Astrocyte of the cerebellum (primary cell): ENCODE measurements at regions not wholly inside any gene's neighbourhood (a gene's known extent, or its start where the extent isn't known, plus 50 kb on each side); places are given as distances from the start of the nearest gene placed in this dataset.

Experiments used
- DNase-seq: peaks from one replicate; pipeline ENCODE4 v3.0.0-alpha.2; 2011; ENCODE audit warnings: low read depth
- H3K4me3 ChIP-seq: 2 replicates; pipeline ENCODE4 v1.5.1; 2011; ENCODE audit warnings: mild to moderate bottlenecking, low read depth, low read length, moderate library complexity
- in situ Hi-C: cut with HindIII; loops from 2 replicates; pipeline ENCODE4 v1.10.0; 2017; ENCODE audit warnings: low sequenced_read_pairs
- TF ChIP-seq, protein P1 (sequence below): IDR thresholded peaks from 2 replicates; pipeline ENCODE4 v1.5.1; 2012; ENCODE audit warnings: low read length, low read depth, moderate library complexity, mild to moderate bottlenecking; ENCODE audit errors: missing control alignments

DNA sequence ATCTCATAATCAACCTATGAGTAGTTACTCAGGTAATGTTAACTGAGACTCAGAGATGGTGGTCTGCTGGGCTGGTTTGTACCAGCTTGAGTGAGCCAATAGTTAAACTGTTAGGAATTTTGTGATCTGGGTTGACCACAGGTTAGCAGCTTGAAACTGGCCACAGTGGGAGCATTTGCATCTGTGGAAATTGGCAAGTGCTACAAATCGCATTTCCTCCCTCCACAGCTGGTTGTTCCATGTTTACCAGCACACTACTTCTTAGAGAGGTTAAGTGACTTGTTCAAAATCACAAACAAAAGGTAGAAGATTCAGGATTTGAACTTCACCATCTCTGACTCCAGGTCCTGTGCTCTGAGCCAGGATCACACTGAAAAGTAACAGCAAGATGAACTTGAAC lies 446.9 kb upstream of the CLINT1 start:
- no peak overlapping the region for H3K4me3 ChIP-seq
- no peak for DNase-seq
- TF ChIP-seq, protein P1, sequence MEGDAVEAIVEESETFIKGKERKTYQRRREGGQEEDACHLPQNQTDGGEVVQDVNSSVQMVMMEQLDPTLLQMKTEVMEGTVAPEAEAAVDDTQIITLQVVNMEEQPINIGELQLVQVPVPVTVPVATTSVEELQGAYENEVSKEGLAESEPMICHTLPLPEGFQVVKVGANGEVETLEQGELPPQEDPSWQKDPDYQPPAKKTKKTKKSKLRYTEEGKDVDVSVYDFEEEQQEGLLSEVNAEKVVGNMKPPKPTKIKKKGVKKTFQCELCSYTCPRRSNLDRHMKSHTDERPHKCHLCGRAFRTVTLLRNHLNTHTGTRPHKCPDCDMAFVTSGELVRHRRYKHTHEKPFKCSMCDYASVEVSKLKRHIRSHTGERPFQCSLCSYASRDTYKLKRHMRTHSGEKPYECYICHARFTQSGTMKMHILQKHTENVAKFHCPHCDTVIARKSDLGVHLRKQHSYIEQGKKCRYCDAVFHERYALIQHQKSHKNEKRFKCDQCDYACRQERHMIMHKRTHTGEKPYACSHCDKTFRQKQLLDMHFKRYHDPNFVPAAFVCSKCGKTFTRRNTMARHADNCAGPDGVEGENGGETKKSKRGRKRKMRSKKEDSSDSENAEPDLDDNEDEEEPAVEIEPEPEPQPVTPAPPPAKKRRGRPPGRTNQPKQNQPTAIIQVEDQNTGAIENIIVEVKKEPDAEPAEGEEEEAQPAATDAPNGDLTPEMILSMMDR, result no peak
- in situ Hi-C loops, result no loop called here

DNA sequence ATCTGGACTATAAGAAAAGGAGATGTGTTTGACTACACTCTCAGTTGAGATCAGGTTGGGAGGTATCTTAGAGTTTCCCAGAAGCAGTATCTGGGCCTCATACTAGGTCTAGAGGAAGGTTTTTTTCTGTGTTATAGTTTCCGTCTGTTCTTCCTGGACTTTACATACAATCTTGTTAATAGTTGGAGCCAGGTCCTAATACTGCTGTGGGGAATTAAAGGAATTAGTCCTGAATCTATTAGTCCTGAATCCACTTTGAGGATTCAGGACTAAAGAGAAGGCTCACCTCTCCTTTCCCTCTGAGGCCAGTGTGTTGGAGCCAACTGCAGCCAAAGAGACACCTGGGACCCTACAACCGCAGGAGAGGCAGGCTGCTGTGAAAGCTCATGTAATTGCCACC lies 445.7 kb upstream of the CLINT1 start:
- H3K4me3 ChIP-seq, result no peak overlapping the region
- in situ Hi-C loops, result no loop called here
- TF ChIP-seq, protein P1, result no peak
- DNase-seq, result no peak

DNA sequence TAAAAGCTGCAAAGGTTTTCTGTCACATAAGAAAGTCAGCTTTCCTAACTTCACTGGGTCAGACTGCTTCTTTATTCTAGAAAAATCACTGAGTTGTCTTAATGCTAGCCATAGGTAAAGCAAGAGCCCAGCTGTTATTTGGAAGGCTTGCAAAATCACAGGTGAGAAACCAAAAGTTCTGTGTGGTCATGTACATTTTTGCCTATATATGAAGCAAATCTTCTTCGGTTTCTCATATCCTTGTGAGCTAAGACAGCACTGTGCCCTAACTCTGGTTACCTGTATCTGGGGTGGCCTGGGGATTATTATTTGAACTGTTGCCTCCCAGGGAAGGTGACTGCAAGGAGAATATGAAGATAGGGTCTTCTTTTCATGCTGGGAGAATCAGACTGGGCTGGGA lies 444.9 kb upstream of the CLINT1 start:
- in situ Hi-C loops, result no loop called here
- TF ChIP-seq, protein P1, result no peak
- DNase-seq, result no peak
- H3K4me3 ChIP-seq, result no peak overlapping the region

DNA sequence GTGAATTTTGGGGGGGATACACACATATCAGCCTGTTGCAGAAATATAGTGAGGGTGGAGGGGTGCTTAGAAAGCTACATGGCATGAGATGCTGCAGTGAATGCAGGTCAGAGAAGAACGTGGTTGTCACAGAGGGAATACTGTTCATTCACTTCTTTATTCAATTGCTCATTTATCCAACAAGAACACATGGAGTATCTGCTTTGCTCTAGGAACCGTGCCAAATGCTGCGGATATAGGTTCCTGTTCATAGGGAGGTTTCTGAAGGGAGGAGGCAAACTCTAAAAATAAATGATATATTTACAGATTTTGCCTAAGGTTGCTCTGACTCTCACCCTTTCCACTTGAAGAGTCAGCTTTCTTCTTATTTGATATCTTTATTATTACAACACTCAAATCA lies 444.3 kb upstream of the CLINT1 start:
- in situ Hi-C loops, result no loop called here
- no peak overlapping the region for H3K4me3 ChIP-seq
- TF ChIP-seq, protein P1, result no peak
- DNase-seq, result no peak

DNA sequence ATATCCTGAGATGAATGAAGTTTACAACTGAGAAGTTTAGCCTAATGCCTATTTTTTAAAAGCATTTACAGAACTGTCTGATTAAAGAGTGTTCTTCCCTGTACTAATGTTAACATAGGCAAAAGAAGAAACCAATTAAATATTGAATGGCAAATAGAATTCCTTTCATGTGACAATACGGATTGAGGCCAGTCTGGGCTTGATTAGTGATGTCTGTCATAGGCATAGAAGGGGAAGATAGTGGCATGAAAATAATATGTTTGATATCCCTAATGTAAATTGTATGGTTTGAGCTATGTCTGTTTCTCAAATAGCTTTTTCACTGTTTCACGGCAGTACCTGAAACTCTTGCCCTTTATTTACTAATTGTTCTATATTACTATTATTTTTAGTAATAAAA lies 443.1 kb upstream of the CLINT1 start:
- in situ Hi-C loops, result no loop called here
- H3K4me3 ChIP-seq, result no peak overlapping the region
- no peak for DNase-seq
- TF ChIP-seq, protein P1, result no peak

DNA sequence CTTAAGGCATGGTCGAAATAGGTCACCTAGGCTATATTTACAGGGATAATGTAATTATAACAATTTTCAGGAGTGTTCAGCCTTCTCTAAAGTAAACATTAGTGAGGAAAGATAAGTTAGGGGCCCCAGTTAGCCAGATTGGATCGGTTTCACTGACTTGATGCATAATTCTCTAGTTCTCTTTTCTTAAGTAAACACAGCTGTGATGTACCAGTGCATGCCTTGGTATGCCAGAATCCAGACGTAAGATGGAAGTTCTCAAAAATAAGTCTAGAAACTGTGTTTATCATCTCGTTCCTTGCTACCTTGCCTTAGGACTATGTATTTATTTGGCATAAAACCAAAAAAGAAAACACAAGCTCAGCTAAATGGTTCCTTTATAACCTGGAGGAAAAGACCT lies 442.2 kb upstream of the CLINT1 start:
- in situ Hi-C loops, result no loop called here
- DNase-seq, result no peak
- TF ChIP-seq, protein P1, result no peak
- H3K4me3 ChIP-seq, result no peak overlapping the region

DNA sequence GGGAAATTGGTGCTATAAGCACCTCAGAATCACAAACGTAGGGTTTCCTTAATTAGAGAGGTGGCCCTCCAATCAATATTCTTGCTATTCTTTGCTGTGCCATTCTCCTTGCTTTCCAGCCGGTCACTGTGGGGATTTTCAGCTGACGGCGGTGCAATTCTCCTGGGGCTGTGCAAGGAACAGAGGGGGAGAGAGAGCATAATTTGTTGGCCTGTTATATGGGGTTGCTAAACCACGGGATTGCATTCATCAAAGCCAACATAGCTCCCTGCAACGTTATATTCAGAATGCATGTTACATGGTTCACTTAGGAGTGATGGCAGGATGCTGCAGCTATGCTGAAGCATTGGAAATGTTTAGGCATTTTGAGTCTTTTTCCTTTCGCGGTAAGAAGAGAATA lies 441.3 kb upstream of the CLINT1 start:
- in situ Hi-C loops, result no loop called here
- H3K4me3 ChIP-seq, result no peak overlapping the region
- no peak for DNase-seq
- TF ChIP-seq, protein P1, result no peak
